ENCODE measurements at regions not wholly inside any gene's neighbourhood (a gene's known extent, or its start where the extent isn't known, plus 50 kb on each side); places are given as distances from the start of the nearest gene placed in this dataset.

- Histone ChIP-seq H3K36me3 (ENCODE audit: control insufficient read depth in 2 of 2, extremely low read depth in 1 of 2, insufficient read depth in 2 of 2, low read length in 2 of 2) (no peaks in the 10 kb centered on the region), H3K9me1 (replicated peaks; ENCODE audit: control insufficient read depth, extremely low read depth, insufficient read depth, low read length) (no peaks in the 10 kb centered on the region), H2AFZ (ENCODE audit: low read depth, low read length) (no peak overlapping the region), H4K20me1 (replicated peaks; ENCODE audit: control insufficient read depth, extremely low read depth, insufficient read depth, low read length) (no peaks in the 10 kb centered on the region), H3K9me3 (replicated peaks; ENCODE audit: control insufficient read depth, insufficient read depth, low read length) (no peaks in the 10 kb centered on the region), H3K27ac (ENCODE audit: insufficient read depth, low read depth, low read length) (no peak overlapping the region), H3K9ac (replicated peaks; ENCODE audit: extremely low read depth, insufficient read depth, low read length) (no peak overlapping the region), H3K4me1 (ENCODE audit: control insufficient read depth, extremely low read depth, insufficient read depth, low read length) (no peaks in the 10 kb centered on the region), H3K4me2 (ENCODE audit: insufficient read depth, low read length) (no peak overlapping the region), H3K4me3 (replicated peaks in 1 of 3; ENCODE audit: insufficient read depth in 1 of 3, low read depth in 1 of 3, low read length in 3 of 3) (no peak overlapping the region), H3K27me3 (ENCODE audit: control insufficient read depth in 2 of 2, insufficient read depth in 2 of 2, low read length in 2 of 2) (no peaks in the 10 kb centered on the region), H3K79me2 (ENCODE audit: control insufficient read depth, insufficient read depth, low read length) (no peaks in the 10 kb centered on the region)
- ChIA-PET CTCF (interaction anchor here (1.5 kb wide), 1 partner anchor 22 kb away, joined by 4 read pairs; no protein-coding TSS in a partner anchor), POLR2A (no interaction called here)
- FAIRE-seq (no peak), DNase-seq (ENCODE audit: low read depth, low spot score) (no peak)
- intact Hi-C loops (cut with micrococcal nuclease): no loop called here
- no peak for TF ChIP-seq POLR2A (IDR thresholded peaks at IDR 0.05; ENCODE audit: low read depth, low read length)
- dilution Hi-C loops (cut with MboI; ENCODE audit: extremely low pct_ligation_motif_present, low sequenced_read_pairs): no loop called here
- BruUV-seq (replicated peaks): no TSS peak
Observed at GRCh38 chr6:169983651-169984050, 232.2 kb downstream of the ERMARD start.

- TF ChIP-seq FOS (IDR thresholded peaks at IDR 0.05; ENCODE audit: borderline replicate concordance, insufficient read depth, low read length): no peak
- TF ChIP-seq JUN (IDR thresholded peaks at IDR 0.05; ENCODE audit: borderline replicate concordance, insufficient read depth, insufficient read length, low read depth): no peak
- TF ChIP-seq POLR2A (IDR thresholded peaks at IDR 0.05; ENCODE audit: low read depth, low read length): no peak
- TF ChIP-seq CTCF (IDR thresholded peaks at IDR 0.05; ENCODE audit: extremely low read depth in 1 of 2, insufficient read depth in 1 of 2, low read depth in 1 of 2, low read length in 2 of 2): no peak
- TF ChIP-seq GATA2 (IDR thresholded peaks at IDR 0.05; ENCODE audit: insufficient read depth, insufficient read length, low read depth, low read length): no peak
- TF ChIP-seq MAX (IDR thresholded peaks at IDR 0.05; ENCODE audit: insufficient read depth, insufficient read length): no peak
- TF ChIP-seq MYC (IDR thresholded peaks at IDR 0.05; ENCODE audit: low read depth, low read length): no peak
- no peak for TF ChIP-seq POLR2AphosphoS5 (IDR thresholded peaks at IDR 0.05; ENCODE audit: insufficient read depth, low read depth, low read length)
- no peak for TF ChIP-seq EZH2 (IDR thresholded peaks at IDR 0.05; ENCODE audit: borderline replicate concordance, low read depth, low read length, severe bottlenecking)
- no peak overlapping the region for H3K4me2 ChIP-seq (ENCODE audit: insufficient read depth, low read length)
- H3K9me1 ChIP-seq (replicated peaks; ENCODE audit: control insufficient read depth, extremely low read depth, insufficient read depth, low read length): no peaks in the 10 kb centered on the region
- DNase-seq (ENCODE audit: low read depth, low spot score): no peak
- ChIA-PET POLR2A (no interaction called here), CTCF (interaction anchor here (1.5 kb wide), 1 partner anchor 21 kb away, joined by 4 read pairs; no protein-coding TSS in a partner anchor)
- H3K27me3 ChIP-seq (ENCODE audit: control insufficient read depth in 2 of 2, insufficient read depth in 2 of 2, low read length in 2 of 2): no peaks in the 10 kb centered on the region
- no peaks in the 10 kb centered on the region for H3K36me3 ChIP-seq (ENCODE audit: control insufficient read depth in 2 of 2, extremely low read depth in 1 of 2, insufficient read depth in 2 of 2, low read length in 2 of 2)
- H4K20me1 ChIP-seq (replicated peaks; ENCODE audit: control insufficient read depth, extremely low read depth, insufficient read depth, low read length): no peaks in the 10 kb centered on the region
- no peak overlapping the region for H3K9ac ChIP-seq (replicated peaks; ENCODE audit: extremely low read depth, insufficient read depth, low read length)
- H3K4me1 ChIP-seq (ENCODE audit: control insufficient read depth, extremely low read depth, insufficient read depth, low read length): no peaks in the 10 kb centered on the region
- intact Hi-C loops (cut with micrococcal nuclease) (no loop called here), dilution Hi-C loops (cut with MboI; ENCODE audit: extremely low pct_ligation_motif_present, low sequenced_read_pairs) (no loop called here)
- no peak overlapping the region for H2AFZ ChIP-seq (ENCODE audit: low read depth, low read length)
- H3K27ac ChIP-seq (ENCODE audit: insufficient read depth, low read depth, low read length): no peak overlapping the region
- no peak for FAIRE-seq
- H3K4me3 ChIP-seq (replicated peaks in 1 of 3; ENCODE audit: insufficient read depth in 1 of 3, low read depth in 1 of 3, low read length in 3 of 3): no peak overlapping the region
- no peaks in the 10 kb centered on the region for H3K9me3 ChIP-seq (replicated peaks; ENCODE audit: control insufficient read depth, insufficient read depth, low read length)
- H3K79me2 ChIP-seq (ENCODE audit: control insufficient read depth, insufficient read depth, low read length): no peaks in the 10 kb centered on the region
- no TSS peak for BruUV-seq (replicated peaks)
Observed at GRCh38 chr6:169982461-169983386, 231.3 kb downstream of the ERMARD start.
